H9 (cell line): ENCODE measurements at regions not wholly inside any gene's neighbourhood (a gene's known extent, or its start where the extent isn't known, plus 50 kb on each side); places are given as distances from the start of the nearest gene placed in this dataset.
"Not testable (repeated sequence)": the region's sequence is repeated elsewhere in the genome, so short reads cannot be mapped to it uniquely, and the experiment has no call there.

Source experiments
- DNase-seq: peaks from one replicate; pipeline ENCODE4 v3.0.0-alpha.2; 2017
- H2AFZ ChIP-seq: one replicate; pipeline ENCODE4 v1.6.1; 2013; ENCODE audit warnings: mild to moderate bottlenecking, low read length, control low read depth, moderate library complexity
- H2AK5ac ChIP-seq: 2 replicates; pipeline ENCODE4 v1.6.1; 2013; ENCODE audit warnings: low read length, control low read depth, mixed read lengths; ENCODE audit not compliant: insufficient read length
- H2BK120ac ChIP-seq: one replicate; pipeline ENCODE4 v1.6.1; 2013; ENCODE audit warnings: low read depth, mild to moderate bottlenecking, low read length, control low read depth, inconsistent platforms; ENCODE audit not compliant: poor library complexity, severe bottlenecking
- H2BK12ac ChIP-seq: 2 replicates; pipeline ENCODE4 v1.6.1; 2013; ENCODE audit warnings: low read length, control low read depth, mixed read lengths, low read depth; ENCODE audit not compliant: insufficient read length
- H2BK15ac ChIP-seq: 2 replicates; pipeline ENCODE4 v1.6.1; 2013; ENCODE audit warnings: low read depth, low read length, control low read depth
- H2BK20ac ChIP-seq: one replicate; pipeline ENCODE4 v1.6.1; 2013; ENCODE audit warnings: low read depth, mild to moderate bottlenecking, low read length, control low read depth, inconsistent platforms; ENCODE audit not compliant: poor library complexity, severe bottlenecking
- H2BK5ac ChIP-seq: 2 replicates; pipeline ENCODE4 v1.6.1; 2013; ENCODE audit warnings: low read length, control low read depth, mixed read lengths; ENCODE audit not compliant: insufficient read length
- H3K14ac ChIP-seq: 2 replicates; pipeline ENCODE4 v1.6.1; 2013; ENCODE audit warnings: low read length, control low read depth; ENCODE audit not compliant: insufficient read depth
- H3K18ac ChIP-seq: 2 replicates; pipeline ENCODE4 v1.6.1; 2013; ENCODE audit warnings: low read depth, mild to moderate bottlenecking, mixed read lengths, low read length, control low read depth; ENCODE audit not compliant: insufficient read length
- H3K23ac ChIP-seq: 2 replicates; pipeline ENCODE4 v1.6.1; 2013; ENCODE audit warnings: low read length, control low read depth, mixed read lengths, low read depth; ENCODE audit not compliant: insufficient read length
- H3K23me2 ChIP-seq: 2 replicates; pipeline ENCODE4 v1.6.1; 2013; ENCODE audit warnings: low read depth, mild to moderate bottlenecking, mixed read lengths, low read length, control low read depth; ENCODE audit not compliant: insufficient read length, poor library complexity, severe bottlenecking
- H3K27ac ChIP-seq: 2 replicates; pipeline ENCODE4 v1.5.1; 2013; ENCODE audit warnings: low read length, control low read depth, mixed read lengths, low read depth; ENCODE audit not compliant: insufficient read length
- H3K27me3 ChIP-seq: 2 replicates; pipeline ENCODE4 v1.6.1; 2013; ENCODE audit warnings: low read length, control low read depth, inconsistent platforms; ENCODE audit not compliant: insufficient read depth
- H3K4ac ChIP-seq: 2 replicates; pipeline ENCODE4 v1.6.1; 2013; ENCODE audit warnings: low read depth, mild to moderate bottlenecking, control low read depth, inconsistent platforms, low read length, moderate library complexity
- H3K4me1 ChIP-seq: 2 replicates; pipeline ENCODE4 v1.6.1; 2013; ENCODE audit warnings: low read length, control low read depth, inconsistent platforms; ENCODE audit not compliant: insufficient read depth
- H3K4me2 ChIP-seq: 2 replicates; pipeline ENCODE4 v1.6.1; 2013; ENCODE audit warnings: low read length, control low read depth, mixed read lengths; ENCODE audit not compliant: insufficient read length, insufficient read depth
- H3K56ac ChIP-seq: 2 replicates; pipeline ENCODE4 v1.6.1; 2013; ENCODE audit warnings: low read depth, mild to moderate bottlenecking, mixed read lengths, low read length, control low read depth; ENCODE audit not compliant: insufficient read length
- H3K79me1 ChIP-seq: 2 replicates; pipeline ENCODE4 v1.6.1; 2013; ENCODE audit warnings: low read depth, mild to moderate bottlenecking, moderate library complexity, low read length, control low read depth, inconsistent platforms; ENCODE audit not compliant: insufficient read depth, poor library complexity, severe bottlenecking
- H3K79me2 ChIP-seq: 2 replicates; pipeline ENCODE4 v1.6.1; 2013; ENCODE audit warnings: low read length, control low read depth, inconsistent platforms; ENCODE audit not compliant: insufficient read depth
- H3K9ac ChIP-seq: 2 replicates; pipeline ENCODE4 v1.6.1; 2013; ENCODE audit warnings: low read length, control low read depth, mixed read lengths; ENCODE audit not compliant: insufficient read length; ENCODE audit errors: extremely low read depth
- H3K9me3 ChIP-seq: one replicate; pipeline ENCODE4 v1.6.1; 2013; ENCODE audit warnings: low read depth, low read length, inconsistent platforms; ENCODE audit not compliant: control insufficient read depth
- H3T11ph ChIP-seq: one replicate; pipeline ENCODE4 v1.6.1; 2013; ENCODE audit warnings: mild to moderate bottlenecking, low read length, control low read depth, inconsistent platforms
- H4K20me1 ChIP-seq: one replicate; pipeline ENCODE4 v1.6.1; 2013; ENCODE audit not compliant: control insufficient read depth, insufficient read length, insufficient read depth
- H4K5ac ChIP-seq: 2 replicates; pipeline ENCODE4 v1.6.1; 2013; ENCODE audit warnings: low read depth, mild to moderate bottlenecking, mixed read lengths, low read length, control low read depth; ENCODE audit not compliant: insufficient read length
- H4K8ac ChIP-seq: replicated peaks from 2 replicates; pipeline ENCODE4 v1.6.1; 2013; ENCODE audit warnings: low read length, control low read depth, mixed read lengths, low read depth; ENCODE audit not compliant: insufficient read length
- H4K91ac ChIP-seq: 2 replicates; pipeline ENCODE4 v1.6.1; 2013; ENCODE audit warnings: low read depth, mild to moderate bottlenecking, moderate library complexity, mixed read lengths, low read length, control low read depth; ENCODE audit not compliant: insufficient read length
- H3K27ac Mint-ChIP-seq, 3 experiments: 2 replicates in 2 of 3; 3 replicates in 1 of 3; pipeline ENCODE4 v1.8.0; 2020 to 2021; ENCODE audit warnings: mixed read lengths in 3 of 3, mild to moderate bottlenecking in 1 of 3, moderate library complexity in 1 of 3
- H3K27me3 Mint-ChIP-seq: 2 replicates; pipeline ENCODE4 v1.8.0; 2021; ENCODE audit warnings: low read depth, mild to moderate bottlenecking, moderate library complexity, mixed read lengths
- H3K36me3 Mint-ChIP-seq, 3 experiments: 2 replicates in 2 of 3; 3 replicates in 1 of 3; pipeline ENCODE4 v1.8.0; 2020 to 2021; ENCODE audit warnings: low read depth in 3 of 3, mixed read lengths in 3 of 3; ENCODE audit not compliant: insufficient read depth in 1 of 3
- H3K4me1 Mint-ChIP-seq, 2 experiments: 2 replicates each; pipeline ENCODE4 v1.8.0; 2020; ENCODE audit warnings: mixed read lengths in 2 of 2
- H3K4me3 Mint-ChIP-seq, 2 experiments: 2 replicates in 1 of 2; 3 replicates in 1 of 2; pipeline ENCODE4 v1.8.0; 2020 to 2021; ENCODE audit warnings: mild to moderate bottlenecking in 2 of 2, mixed read lengths in 2 of 2, moderate library complexity in 1 of 2
- H3K9me3 Mint-ChIP-seq, 2 experiments: 2 replicates in 1 of 2; 3 replicates in 1 of 2; pipeline ENCODE4 v1.8.0; 2020; ENCODE audit warnings: mild to moderate bottlenecking in 2 of 2, mixed read lengths in 2 of 2, moderate library complexity in 1 of 2
- WGBS: extraction: QIAGEN DNeasy Blood & Tissue Kit; methylation state at CpG from one replicate; pipeline ENCODE4 v1.1.7; 2013; ENCODE audit warnings: missing lambda C conversion rate, low lambda C conversion rate, mixed read lengths; ENCODE audit not compliant: insufficient read length; ENCODE audit errors: extremely low coverage; 5-methylcytosine and 5-hydroxymethylcytosine counted together

GRCh38 chr7:51389952-51390351 lies 73.3 kb upstream of the COBL start:
- not testable (repeated sequence) for H4K20me1 ChIP-seq, H4K5ac ChIP-seq, H2BK20ac ChIP-seq, H3K27me3 ChIP-seq, H3K4me3 Mint-ChIP-seq, DNase-seq, H3K79me2 ChIP-seq, H3K14ac ChIP-seq, H3K4ac ChIP-seq, H2AFZ ChIP-seq, H3K36me3 Mint-ChIP-seq, H3K56ac ChIP-seq, H2AK5ac ChIP-seq, H3K9me3 Mint-ChIP-seq, H3K18ac ChIP-seq, H3K27me3 Mint-ChIP-seq, H3K23ac ChIP-seq, H3K27ac ChIP-seq, H3K79me1 ChIP-seq, H2BK5ac ChIP-seq, H4K91ac ChIP-seq, H3T11ph ChIP-seq, H2BK12ac ChIP-seq, H4K8ac ChIP-seq, H3K4me2 ChIP-seq, H3K23me2 ChIP-seq, H3K27ac Mint-ChIP-seq, H3K4me1 ChIP-seq, H2BK15ac ChIP-seq, H2BK120ac ChIP-seq, H3K4me1 Mint-ChIP-seq, H3K9ac ChIP-seq, H3K9me3 ChIP-seq
- WGBS, result no CpG with 5 or more reads among the region's 8 CpGs

- not testable (repeated sequence) for H2BK20ac ChIP-seq, H2BK12ac ChIP-seq, H3K27ac ChIP-seq, H2BK15ac ChIP-seq, H3K79me2 ChIP-seq, H3K56ac ChIP-seq, H3K27me3 ChIP-seq, H3K9ac ChIP-seq, H2BK5ac ChIP-seq, H4K20me1 ChIP-seq, H3K18ac ChIP-seq, H3K4me2 ChIP-seq, H3K14ac ChIP-seq, H4K5ac ChIP-seq, H3K4ac ChIP-seq, DNase-seq, H3K23ac ChIP-seq, H3T11ph ChIP-seq, H3K9me3 Mint-ChIP-seq, H3K4me1 ChIP-seq, H4K8ac ChIP-seq, H3K27ac Mint-ChIP-seq, H3K9me3 ChIP-seq, H3K4me1 Mint-ChIP-seq, H3K36me3 Mint-ChIP-seq, H2BK120ac ChIP-seq, H2AK5ac ChIP-seq, H2AFZ ChIP-seq, H4K91ac ChIP-seq, H3K79me1 ChIP-seq, H3K27me3 Mint-ChIP-seq, H3K4me3 Mint-ChIP-seq, H3K23me2 ChIP-seq
- no CpG with 5 or more reads among the region's 22 CpGs for WGBS
These were observed 72.7 kb upstream of the COBL start for GRCh38 chr7:51389216-51389812.
